ENCODE measurements at regions not wholly inside any gene's neighbourhood (a gene's known extent, or its start where the extent isn't known, plus 50 kb on each side); places are given as distances from the start of the nearest gene placed in this dataset.

DNA sequence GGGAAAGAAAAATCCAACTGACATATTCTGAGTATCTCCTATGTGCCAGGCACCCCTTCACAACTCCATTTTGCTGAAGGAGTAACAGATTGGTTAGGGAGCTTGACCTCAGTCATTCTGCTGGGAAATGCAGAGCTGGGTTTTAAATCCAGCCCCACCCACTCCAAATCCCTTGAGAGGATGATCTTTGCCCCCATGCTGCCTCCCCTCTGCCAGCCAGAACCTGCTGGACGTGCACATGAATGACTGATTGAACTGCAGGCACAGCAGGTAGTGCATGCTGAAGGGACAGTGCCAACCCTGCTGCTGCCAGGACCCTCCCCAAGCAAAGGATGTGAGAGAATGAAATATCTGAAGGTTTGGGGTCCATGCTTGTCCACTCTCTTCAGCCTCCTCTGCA, 340.9 kb downstream of the BUD13 start:
- Mint-ChIP-seq H3K36me3 (no peaks in the 10 kb centered on the region), H3K9me3 (no peaks in the 10 kb centered on the region), H3K27me3 (peaks cover 7 to 21% of the 10 kb centered on the region in 2 donors), H3K27ac (no peak overlapping the region), H3K4me3 (no peak overlapping the region), H3K4me1 (no peaks in the 10 kb centered on the region)
- Histone ChIP-seq H3K4me3 (ENCODE audit: control insufficient read depth in 1 of 2, extremely low read depth in 1 of 2, low read length in 1 of 2) (no peak overlapping the region), H3K36me3 (ENCODE audit: control insufficient read depth in 2 of 2, extremely low read depth in 1 of 2, insufficient read depth in 1 of 2, low read length in 1 of 2) (no peaks in the 10 kb centered on the region), H3K27me3 (replicated peaks in 1 of 2; ENCODE audit: control insufficient read depth in 2 of 2, extremely low read depth in 1 of 2, insufficient read depth in 2 of 2, low read length in 1 of 2) (peaks cover 0 to 21% of the 10 kb centered on the region in 2 experiments), H3K4me1 (ENCODE audit: control insufficient read depth in 1 of 2, extremely low read depth in 1 of 2, insufficient read depth in 2 of 2, low read length in 2 of 2) (no peaks in the 10 kb centered on the region), H3K9me3 (no peaks in the 10 kb centered on the region), H3K27ac (ENCODE audit: low read length) (no peak overlapping the region)
- no CpG with 5 or more reads among the region's 1 CpG for WGBS (ENCODE audit: insufficient coverage)
- no peak for DNase-seq
- ChIA-PET POLR2A (no interaction called here), CTCF (interaction anchor here in 1 of 2 donors (0.5 kb wide), 1 partner anchor 201 kb away, joined by 3 read pairs; no protein-coding TSS in a partner anchor)
- ATAC-seq (replicated peaks in 1 of 4): no peak

DNA sequence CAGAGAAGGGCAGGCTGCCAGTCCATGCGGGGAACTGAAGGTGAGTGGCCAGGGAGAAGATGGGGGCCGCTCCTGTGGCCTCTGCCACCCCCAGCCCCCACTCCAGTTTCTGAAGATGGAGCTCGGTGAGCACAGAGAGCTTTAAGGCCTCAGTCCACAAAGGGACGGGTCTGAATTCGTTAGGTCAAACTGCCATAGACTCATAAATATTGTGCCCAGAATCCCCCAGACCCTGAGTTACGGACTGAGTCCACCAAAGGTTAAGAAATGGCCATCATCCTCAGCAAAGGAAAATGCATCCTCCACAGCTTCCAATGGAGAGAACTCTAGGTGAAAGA, 344.2 kb downstream of the BUD13 start:
- H3K9me3 Mint-ChIP-seq: no peaks in the 10 kb centered on the region
- H3K27ac ChIP-seq (ENCODE audit: low read length): no peak overlapping the region
- no peak overlapping the region for H3K4me3 Mint-ChIP-seq
- H3K27ac Mint-ChIP-seq: no peak overlapping the region
- H3K9me3 ChIP-seq: no peaks in the 10 kb centered on the region
- H3K4me3 ChIP-seq (ENCODE audit: control insufficient read depth in 1 of 2, extremely low read depth in 1 of 2, low read length in 1 of 2): no peak overlapping the region
- POLR2A ChIA-PET: no interaction called here
- ATAC-seq (replicated peaks in 1 of 4): no peak
- H3K4me1 Mint-ChIP-seq: no peaks in the 10 kb centered on the region
- no peak for DNase-seq
- H3K27me3 ChIP-seq (replicated peaks in 1 of 2; ENCODE audit: control insufficient read depth in 2 of 2, extremely low read depth in 1 of 2, insufficient read depth in 2 of 2, low read length in 1 of 2): peaks cover 0 to 21% of the 10 kb centered on the region in 2 experiments
- H3K36me3 ChIP-seq (ENCODE audit: control insufficient read depth in 2 of 2, extremely low read depth in 1 of 2, insufficient read depth in 1 of 2, low read length in 1 of 2): no peaks in the 10 kb centered on the region
- CTCF ChIA-PET: no interaction called here
- WGBS (ENCODE audit: insufficient coverage): 84% methylated on average over 2 of the region's 6 CpGs
- no peaks in the 10 kb centered on the region for H3K4me1 ChIP-seq (ENCODE audit: control insufficient read depth in 1 of 2, extremely low read depth in 1 of 2, insufficient read depth in 2 of 2, low read length in 2 of 2)
- no peaks in the 10 kb centered on the region for H3K36me3 Mint-ChIP-seq
- peaks cover 17 to 20% of the 10 kb centered on the region in 2 donors for H3K27me3 Mint-ChIP-seq

DNA sequence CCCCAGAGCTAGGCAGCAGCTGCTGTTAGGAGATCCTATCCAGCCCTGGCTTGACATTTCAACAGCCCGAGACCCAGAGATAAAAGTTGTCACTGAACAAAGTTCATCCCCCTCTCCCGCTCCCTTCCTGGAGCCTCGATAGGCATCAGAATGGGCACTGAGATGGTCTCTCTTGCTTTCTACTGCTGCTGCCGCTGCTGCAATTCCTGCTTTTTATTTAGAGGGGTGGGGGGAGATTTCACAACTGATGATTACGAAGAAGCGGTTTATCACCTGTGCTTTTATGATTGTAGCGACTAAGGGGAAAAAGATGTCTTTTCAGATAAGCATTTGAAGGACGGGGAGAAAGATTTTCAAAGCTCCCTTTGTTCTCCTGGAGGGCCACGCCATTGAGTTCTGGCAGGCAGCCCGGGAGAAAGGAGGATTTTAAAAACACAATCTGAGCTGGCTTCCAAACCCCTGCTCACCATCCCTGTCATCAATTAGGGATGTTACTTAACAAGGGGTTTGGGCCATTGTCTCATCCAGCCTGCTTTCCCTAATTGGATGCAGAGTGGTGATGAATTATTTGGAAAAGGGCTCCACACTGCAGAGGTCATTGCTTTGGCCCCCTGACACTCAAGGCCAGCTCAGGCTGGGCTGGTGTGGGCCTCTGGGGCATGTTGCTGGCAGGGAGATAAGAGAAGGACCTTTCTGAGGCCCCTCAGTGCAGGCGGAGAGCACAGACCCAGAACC, 344.7 kb downstream of the BUD13 start:
- H3K27ac Mint-ChIP-seq: no peak overlapping the region
- H3K4me3 Mint-ChIP-seq: no peak overlapping the region
- ChIA-PET POLR2A (no interaction called here), CTCF (no interaction called here)
- 55% methylated on average over 7 of the region's 11 CpGs for WGBS (ENCODE audit: insufficient coverage)
- peaks cover 17 to 20% of the 10 kb centered on the region in 2 donors for H3K27me3 Mint-ChIP-seq
- Histone ChIP-seq H3K27ac (ENCODE audit: low read length) (no peak overlapping the region), H3K4me3 (ENCODE audit: control insufficient read depth in 1 of 2, extremely low read depth in 1 of 2, low read length in 1 of 2) (no peak overlapping the region), H3K9me3 (no peaks in the 10 kb centered on the region), H3K36me3 (ENCODE audit: control insufficient read depth in 2 of 2, extremely low read depth in 1 of 2, insufficient read depth in 1 of 2, low read length in 1 of 2) (no peaks in the 10 kb centered on the region), H3K4me1 (ENCODE audit: control insufficient read depth in 1 of 2, extremely low read depth in 1 of 2, insufficient read depth in 2 of 2, low read length in 2 of 2) (no peaks in the 10 kb centered on the region), H3K27me3 (replicated peaks in 1 of 2; ENCODE audit: control insufficient read depth in 2 of 2, extremely low read depth in 1 of 2, insufficient read depth in 2 of 2, low read length in 1 of 2) (peaks cover 0 to 24% of the 10 kb centered on the region in 2 experiments)
- no peak for DNase-seq
- no peaks in the 10 kb centered on the region for H3K4me1 Mint-ChIP-seq
- ATAC-seq (replicated peaks in 1 of 4): no peak
- no peaks in the 10 kb centered on the region for H3K9me3 Mint-ChIP-seq
- H3K36me3 Mint-ChIP-seq: no peaks in the 10 kb centered on the region

DNA sequence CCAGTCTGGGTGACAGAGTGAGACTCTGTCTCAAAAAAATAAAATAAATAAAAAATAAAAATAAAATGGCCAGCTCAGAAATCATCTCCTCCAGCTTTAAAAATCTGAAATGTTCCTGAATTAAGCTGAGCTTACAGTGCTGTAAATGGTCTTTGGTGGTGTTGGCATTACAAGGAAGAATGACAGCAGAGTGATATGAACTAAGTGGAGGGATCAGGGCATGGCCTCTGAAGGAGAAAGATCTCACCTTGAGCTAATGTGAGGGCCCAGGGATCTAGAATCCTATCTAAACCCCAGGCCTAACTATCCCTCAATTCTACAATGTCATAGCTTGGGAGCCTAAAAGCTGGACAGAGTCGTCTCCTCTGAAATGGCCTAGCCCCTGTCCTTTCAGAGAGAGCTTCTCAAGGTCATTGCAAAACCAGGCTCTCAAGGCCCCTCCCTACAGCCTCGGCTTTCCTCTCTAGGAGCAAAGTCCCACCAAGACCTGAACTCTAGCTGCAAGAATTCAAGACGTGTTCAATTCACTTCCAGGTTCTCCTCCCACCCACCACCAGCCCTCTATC, 345.4 kb downstream of the BUD13 start:
- H3K27ac Mint-ChIP-seq: no peak overlapping the region
- H3K4me3 Mint-ChIP-seq: no peak overlapping the region
- ChIA-PET POLR2A (no interaction called here), CTCF (no interaction called here)
- Histone ChIP-seq H3K27me3 (replicated peaks in 1 of 2; ENCODE audit: control insufficient read depth in 2 of 2, extremely low read depth in 1 of 2, insufficient read depth in 2 of 2, low read length in 1 of 2) (peaks cover 0 to 24% of the 10 kb centered on the region in 2 experiments), H3K27ac (ENCODE audit: low read length) (no peak overlapping the region), H3K36me3 (ENCODE audit: control insufficient read depth in 2 of 2, extremely low read depth in 1 of 2, insufficient read depth in 1 of 2, low read length in 1 of 2) (no peaks in the 10 kb centered on the region), H3K9me3 (no peaks in the 10 kb centered on the region), H3K4me1 (ENCODE audit: control insufficient read depth in 1 of 2, extremely low read depth in 1 of 2, insufficient read depth in 2 of 2, low read length in 2 of 2) (no peaks in the 10 kb centered on the region), H3K4me3 (ENCODE audit: control insufficient read depth in 1 of 2, extremely low read depth in 1 of 2, low read length in 1 of 2) (no peak overlapping the region)
- no peaks in the 10 kb centered on the region for H3K4me1 Mint-ChIP-seq
- 17% methylated on average over 2 of the region's 3 CpGs for WGBS (ENCODE audit: insufficient coverage)
- H3K9me3 Mint-ChIP-seq: no peaks in the 10 kb centered on the region
- no peak for ATAC-seq (replicated peaks in 1 of 4)
- no peaks in the 10 kb centered on the region for H3K36me3 Mint-ChIP-seq
- DNase-seq: no peak
- peaks cover 17 to 20% of the 10 kb centered on the region in 2 donors for H3K27me3 Mint-ChIP-seq

DNA sequence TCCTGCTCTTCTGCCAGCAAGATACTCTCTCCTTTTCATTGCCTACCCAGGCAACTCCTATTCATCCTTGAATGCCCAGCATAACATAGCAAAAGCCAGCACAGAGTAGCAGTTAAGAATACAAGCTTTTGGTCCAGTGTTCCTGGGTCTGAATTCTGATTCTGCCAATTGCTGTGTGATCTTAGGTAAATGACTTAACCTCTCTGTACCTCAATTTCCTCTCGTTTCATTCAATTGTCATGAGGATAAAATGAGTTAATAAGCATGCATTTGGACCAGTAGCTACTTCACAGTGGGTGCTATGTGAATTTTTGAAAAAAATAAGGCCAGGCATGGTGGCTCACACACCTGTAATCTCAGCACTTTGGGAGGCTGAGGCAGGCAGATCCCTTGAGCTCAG, 346.0 kb downstream of the BUD13 start:
- peaks cover 20 to 23% of the 10 kb centered on the region in 2 donors for H3K27me3 Mint-ChIP-seq
- CTCF ChIA-PET: no interaction called here
- no CpG with 5 or more reads among the region's 1 CpG for WGBS (ENCODE audit: insufficient coverage)

DNA sequence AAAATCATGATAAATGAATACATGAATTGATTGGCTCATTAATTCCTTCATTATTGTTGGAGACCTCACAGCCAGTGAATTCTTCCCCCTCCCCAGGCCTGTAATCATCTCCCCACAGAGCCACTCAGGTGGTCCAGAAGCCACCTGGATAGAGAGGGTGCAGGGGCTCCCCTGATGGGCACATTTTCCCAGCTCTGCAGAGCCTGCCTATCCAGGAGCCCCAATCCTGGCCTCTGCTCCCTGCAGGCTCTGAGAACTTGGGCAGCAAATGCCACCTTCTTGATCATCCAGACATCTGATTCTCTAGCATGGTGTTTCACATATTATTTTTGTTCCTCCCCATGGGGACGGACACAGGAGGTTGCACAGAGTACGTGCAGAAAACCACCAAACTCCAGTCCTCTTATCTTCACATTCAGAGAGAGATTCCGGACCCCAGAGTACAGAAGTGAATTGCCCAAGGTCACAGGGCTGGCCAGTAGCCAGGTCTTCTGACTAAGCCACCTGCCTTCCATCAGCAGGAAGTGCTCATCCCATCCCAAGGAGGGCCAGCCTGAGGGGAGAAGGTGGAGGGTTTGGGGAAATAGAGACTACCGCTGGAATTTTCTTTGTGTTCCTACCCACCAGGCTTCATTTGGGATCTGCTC, 348.0 kb downstream of the BUD13 start:
- H3K4me3 Mint-ChIP-seq: no peak overlapping the region
- H3K27ac Mint-ChIP-seq: no peak overlapping the region
- 90% methylated on average over 3 of the region's 4 CpGs for WGBS (ENCODE audit: insufficient coverage)
- no peak overlapping the region for H3K27ac ChIP-seq (ENCODE audit: low read length)
- no peaks in the 10 kb centered on the region for H3K9me3 Mint-ChIP-seq
- no peaks in the 10 kb centered on the region for H3K4me1 Mint-ChIP-seq
- DNase-seq (no peak), ATAC-seq (replicated peaks in 1 of 4) (no peak)
- no peaks in the 10 kb centered on the region for H3K4me1 ChIP-seq (ENCODE audit: control insufficient read depth in 1 of 2, extremely low read depth in 1 of 2, insufficient read depth in 2 of 2, low read length in 2 of 2)
- POLR2A ChIA-PET: no interaction called here
- CTCF ChIA-PET: interaction anchor here in 1 of 2 donors (0.6 kb wide), 1 partner anchor 1451 kb away, joined by 4 read pairs; no protein-coding TSS in a partner anchor
- H3K36me3 Mint-ChIP-seq: no peaks in the 10 kb centered on the region
- H3K36me3 ChIP-seq (ENCODE audit: control insufficient read depth in 2 of 2, extremely low read depth in 1 of 2, insufficient read depth in 1 of 2, low read length in 1 of 2): no peaks in the 10 kb centered on the region
- no peak overlapping the region for H3K4me3 ChIP-seq (ENCODE audit: control insufficient read depth in 1 of 2, extremely low read depth in 1 of 2, low read length in 1 of 2)
- H3K27me3 ChIP-seq (replicated peaks in 1 of 2; ENCODE audit: control insufficient read depth in 2 of 2, extremely low read depth in 1 of 2, insufficient read depth in 2 of 2, low read length in 1 of 2): peaks cover 0 to 40% of the 10 kb centered on the region in 2 experiments
- no peaks in the 10 kb centered on the region for H3K9me3 ChIP-seq
- peaks cover 27 to 31% of the 10 kb centered on the region in 2 donors for H3K27me3 Mint-ChIP-seq

More for the DNA sequence above, 346.0 kb downstream of the BUD13 start:
- H3K27ac Mint-ChIP-seq: no peak overlapping the region
- H3K9me3 Mint-ChIP-seq: no peaks in the 10 kb centered on the region
- H3K4me1 ChIP-seq (ENCODE audit: control insufficient read depth in 1 of 2, extremely low read depth in 1 of 2, insufficient read depth in 2 of 2, low read length in 2 of 2): no peaks in the 10 kb centered on the region
- no peaks in the 10 kb centered on the region for H3K36me3 ChIP-seq (ENCODE audit: control insufficient read depth in 2 of 2, extremely low read depth in 1 of 2, insufficient read depth in 1 of 2, low read length in 1 of 2)
- no peaks in the 10 kb centered on the region for H3K9me3 ChIP-seq
- H3K4me3 ChIP-seq (ENCODE audit: control insufficient read depth in 1 of 2, extremely low read depth in 1 of 2, low read length in 1 of 2): no peak overlapping the region
- no peaks in the 10 kb centered on the region for H3K36me3 Mint-ChIP-seq
- DNase-seq (no peak), ATAC-seq (replicated peaks in 1 of 4) (no peak)
- H3K27ac ChIP-seq (ENCODE audit: low read length): no peak overlapping the region
- H3K4me1 Mint-ChIP-seq: no peaks in the 10 kb centered on the region
- H3K27me3 ChIP-seq (replicated peaks in 1 of 2; ENCODE audit: control insufficient read depth in 2 of 2, extremely low read depth in 1 of 2, insufficient read depth in 2 of 2, low read length in 1 of 2): peaks cover 0 to 27% of the 10 kb centered on the region in 2 experiments
- POLR2A ChIA-PET: no interaction called here
- no peak overlapping the region for H3K4me3 Mint-ChIP-seq
